NT2/D1 (cell line): ENCODE measurements at regions not wholly inside any gene's neighbourhood (a gene's known extent, or its start where the extent isn't known, plus 50 kb on each side); places are given as distances from the start of the nearest gene placed in this dataset.

Experiments used
- DNase-seq: peaks from one replicate; pipeline ENCODE4 v3.0.0-alpha.2; 2011; ENCODE audit warnings: low read depth, low spot score
- H3K27me3 ChIP-seq: 2 replicates; pipeline ENCODE4 v1.6.0; 2011; ENCODE audit warnings: mild to moderate bottlenecking; ENCODE audit not compliant: insufficient read length, insufficient read depth
- H3K36me3 ChIP-seq: 2 replicates; pipeline ENCODE4 v1.6.1; 2011; ENCODE audit warnings: mild to moderate bottlenecking, low read length, mixed read lengths; ENCODE audit not compliant: insufficient read depth, insufficient read length
- H3K4me1 ChIP-seq: 2 replicates; pipeline ENCODE4 v1.5.1; 2011; ENCODE audit not compliant: insufficient read depth, insufficient read length
- H3K4me3 ChIP-seq: 2 replicates; pipeline ENCODE4 v1.5.1; 2011; ENCODE audit warnings: low read depth; ENCODE audit not compliant: insufficient read length
- H3K9ac ChIP-seq: 2 replicates; pipeline ENCODE4 v1.6.0; 2011; ENCODE audit warnings: low read depth; ENCODE audit not compliant: insufficient read length
- H3K9me3 ChIP-seq: 2 replicates; pipeline ENCODE4 v1.5.1; 2011; ENCODE audit warnings: mild to moderate bottlenecking, low read length; ENCODE audit not compliant: insufficient read depth
- SUZ12 ChIP-seq: IDR thresholded peaks from 2 replicates; pipeline ENCODE4 v1.6.1; 2011; ENCODE audit not compliant: insufficient read length, insufficient read depth; ENCODE audit errors: extremely low read depth
- YY1 ChIP-seq: IDR thresholded peaks from 2 replicates; pipeline ENCODE4 v1.6.1; 2011; ENCODE audit not compliant: insufficient read length, insufficient read depth
- ZNF274 ChIP-seq: IDR thresholded peaks from 2 replicates; pipeline ENCODE4 v1.6.1; 2011; ENCODE audit warnings: mild to moderate bottlenecking, low read depth, low read length

- peaks cover 3% of the 10 kb centered on the region for H3K27me3 ChIP-seq
- no peak overlapping the region for H3K4me3 ChIP-seq
- H3K9me3 ChIP-seq = no peaks in the 10 kb centered on the region
- no peak for DNase-seq
- no peaks in the 10 kb centered on the region for H3K4me1 ChIP-seq
- H3K9ac ChIP-seq = no peak overlapping the region
- TF ChIP-seq YY1 = no peak
- TF ChIP-seq ZNF274 = no peak
- no peak for TF ChIP-seq SUZ12
- no peaks in the 10 kb centered on the region for H3K36me3 ChIP-seq
These were observed 179.9 kb downstream of the NPHP4 start for GRCh38 chr1:5812295-5812694.

- H3K9ac ChIP-seq = no peak overlapping the region
- TF ChIP-seq ZNF274 (no peak), YY1 (no peak), SUZ12 (no peak)
- no peaks in the 10 kb centered on the region for H3K9me3 ChIP-seq
- no peak overlapping the region for H3K4me3 ChIP-seq
- peaks cover 3% of the 10 kb centered on the region for H3K27me3 ChIP-seq
- H3K4me1 ChIP-seq = no peaks in the 10 kb centered on the region
- no peaks in the 10 kb centered on the region for H3K36me3 ChIP-seq
- DNase-seq = no peak
These were observed 180.8 kb downstream of the NPHP4 start for GRCh38 chr1:5811419-5811818.

GRCh38 chr1:5810553-5811270, 181.5 kb downstream of the NPHP4 start:
- no peaks in the 10 kb centered on the region for H3K4me1 ChIP-seq
- H3K9ac ChIP-seq = no peak overlapping the region
- H3K36me3 ChIP-seq = no peaks in the 10 kb centered on the region
- no peak for DNase-seq
- H3K4me3 ChIP-seq = no peak overlapping the region
- peaks cover 3% of the 10 kb centered on the region for H3K27me3 ChIP-seq
- TF ChIP-seq SUZ12 = no peak
- TF ChIP-seq YY1 = no peak
- TF ChIP-seq ZNF274 = no peak
- H3K9me3 ChIP-seq = no peaks in the 10 kb centered on the region

GRCh38 chr1:5810131-5810530, 182.1 kb downstream of the NPHP4 start:
- Histone ChIP-seq H3K36me3 (no peaks in the 10 kb centered on the region), H3K4me1 (no peaks in the 10 kb centered on the region), H3K9ac (no peak overlapping the region), H3K27me3 (peaks cover 3% of the 10 kb centered on the region), H3K9me3 (no peaks in the 10 kb centered on the region), H3K4me3 (no peak overlapping the region)
- no peak for TF ChIP-seq ZNF274
- TF ChIP-seq SUZ12 = no peak
- TF ChIP-seq YY1 = no peak
- no peak for DNase-seq

- H3K27me3 ChIP-seq = peaks cover 3% of the 10 kb centered on the region
- H3K4me1 ChIP-seq = no peaks in the 10 kb centered on the region
- no peak for DNase-seq
- TF ChIP-seq SUZ12 (no peak), ZNF274 (no peak), YY1 (no peak)
- H3K9me3 ChIP-seq = no peaks in the 10 kb centered on the region
- H3K36me3 ChIP-seq = no peaks in the 10 kb centered on the region
- no peak overlapping the region for H3K9ac ChIP-seq
- no peak overlapping the region for H3K4me3 ChIP-seq
These were observed 182.9 kb downstream of the NPHP4 start for GRCh38 chr1:5809207-5809788.

- Histone ChIP-seq H3K36me3 (no peaks in the 10 kb centered on the region), H3K27me3 (peaks cover 3% of the 10 kb centered on the region), H3K9ac (no peak overlapping the region), H3K9me3 (no peaks in the 10 kb centered on the region; the same call in 1 of the 2 replicates), H3K4me3 (no peak overlapping the region), H3K4me1 (peaks cover 3% of the 10 kb centered on the region)
- no peak for TF ChIP-seq ZNF274
- DNase-seq = no peak
These were observed 188.4 kb downstream of the NPHP4 start for GRCh38 chr1:5803851-5804250.

- Histone ChIP-seq H3K4me3 (no peak overlapping the region), H3K9me3 (no peaks in the 10 kb centered on the region; the same call in 1 of the 2 replicates), H3K27me3 (no peaks in the 10 kb centered on the region), H3K9ac (no peak overlapping the region), H3K4me1 (peaks cover 3% of the 10 kb centered on the region), H3K36me3 (no peaks in the 10 kb centered on the region)
- TF ChIP-seq ZNF274 (no peak), SUZ12 (no peak)
- no peak for DNase-seq
These were observed 189.6 kb downstream of the NPHP4 start for GRCh38 chr1:5802606-5803005.
